COLO668 (cell line): ENCODE measurements at regions not wholly inside any gene's neighbourhood (a gene's known extent, or its start where the extent isn't known, plus 50 kb on each side); places are given as distances from the start of the nearest gene placed in this dataset.
A peak's percentile ranks its signal among the peaks of the same experiment; 100 is the strongest.

Experiments
- DNase-seq: peaks from one replicate; lab custom pipeline; 2025; ENCODE audit not compliant: unreplicated experiment; lab: John Stamatoyannopoulos, UW

DNA sequence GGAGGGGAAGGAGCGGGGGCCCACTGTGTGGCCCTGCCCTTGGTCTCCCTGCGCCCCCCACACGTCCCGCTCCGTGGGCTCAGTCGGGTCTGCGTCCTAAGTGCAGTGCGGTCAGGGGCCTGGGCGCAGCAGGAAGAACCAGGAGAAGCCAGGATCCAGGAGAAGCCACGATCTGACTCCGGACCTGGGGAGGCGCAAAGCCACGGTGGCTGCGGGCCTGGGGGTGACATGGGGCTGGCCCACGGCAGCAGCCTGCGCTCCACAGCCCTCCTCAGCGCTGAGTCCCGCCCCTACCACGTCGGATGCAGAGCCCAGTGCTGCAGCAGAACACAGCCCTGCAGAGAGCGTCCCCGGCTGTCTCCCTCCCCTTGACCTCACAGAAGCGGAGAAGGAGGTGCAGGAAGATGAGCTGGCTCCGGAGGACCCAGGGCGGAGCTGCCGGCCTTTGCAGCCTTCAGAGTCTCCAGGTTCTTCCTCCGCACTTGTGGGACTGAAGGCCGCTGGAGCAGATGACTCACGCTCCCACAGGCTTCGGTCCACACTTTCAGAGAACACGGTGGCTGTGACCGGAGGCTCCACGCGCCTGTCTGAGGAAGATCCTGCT, 589.2 kb upstream of the SALL3 start:
- no peak for DNase-seq

- DNase-seq: no peak
Measured at GRCh38 chr18:78390952-78391348, 588.7 kb upstream of the SALL3 start.

- no peak for DNase-seq
Measured at GRCh38 chr18:78393086-78393862, 586.3 kb upstream of the SALL3 start.

DNA sequence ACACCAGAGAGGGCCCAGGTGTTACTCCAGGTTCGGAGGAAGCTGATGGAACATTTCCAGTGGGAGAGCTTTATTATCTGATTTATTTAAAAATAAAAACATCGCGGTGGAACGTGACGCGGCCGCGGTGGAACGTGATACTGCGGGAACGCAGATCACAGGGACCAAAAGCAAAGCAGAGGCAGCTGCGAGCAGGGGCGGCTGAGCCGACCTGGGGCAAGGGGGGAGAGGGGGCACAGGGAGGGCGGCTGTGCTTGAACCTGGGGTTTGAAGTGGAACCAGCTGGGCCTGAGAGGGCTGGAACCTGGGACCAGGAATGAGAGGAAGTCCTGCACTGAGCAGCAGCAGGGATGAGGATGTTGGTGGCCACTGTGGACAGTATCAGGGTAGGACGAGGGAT, 583.5 kb upstream of the SALL3 start:
- no peak for DNase-seq

- DNase-seq: no peak
Measured at GRCh38 chr18:78396756-78397155, 582.9 kb upstream of the SALL3 start.

DNA sequence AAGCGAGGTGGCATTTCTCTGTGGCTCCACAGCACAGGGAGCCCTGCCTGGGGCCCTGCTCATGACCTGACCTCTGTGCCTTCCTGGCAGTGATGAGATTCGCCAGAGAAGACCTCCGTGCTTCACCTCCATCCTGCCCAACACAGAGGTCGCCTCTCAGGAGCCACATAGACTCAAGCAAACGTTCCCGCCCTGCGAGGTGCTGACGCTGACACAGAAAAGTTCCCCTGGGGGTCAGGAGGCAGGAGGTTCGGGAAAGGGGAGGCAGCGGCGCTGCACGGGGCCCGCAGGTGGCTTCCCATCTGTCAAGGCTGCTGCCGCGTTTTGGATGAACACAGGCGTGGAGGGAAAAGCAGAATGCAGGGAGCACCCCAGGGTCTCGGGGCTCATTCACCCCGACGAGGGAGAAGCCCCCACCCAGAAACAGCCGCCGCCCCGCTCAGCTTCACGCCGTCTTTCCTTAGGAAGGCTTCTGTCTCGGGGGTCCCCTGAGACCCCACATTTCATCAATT, 579.6 kb upstream of the SALL3 start:
- no peak for DNase-seq

DNA sequence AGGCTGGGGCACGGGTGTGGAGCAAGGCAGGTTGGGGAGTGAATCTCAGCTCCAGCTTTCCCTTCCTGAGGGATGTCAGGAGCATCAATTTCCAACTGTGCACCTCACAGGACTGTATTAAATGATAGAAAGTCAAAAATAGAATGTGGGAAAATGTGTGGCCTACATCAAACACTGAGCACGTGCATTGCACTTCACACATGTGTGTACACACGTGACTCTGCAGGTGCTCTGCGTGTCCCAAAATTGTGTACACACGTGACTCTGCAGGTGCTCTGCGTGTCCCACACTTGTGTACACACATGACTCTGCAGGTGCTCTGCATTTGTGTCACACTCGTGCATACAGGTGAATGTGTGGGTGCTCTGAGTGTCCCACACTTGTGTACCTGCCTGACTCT, 577.2 kb upstream of the SALL3 start:
- no peak for DNase-seq

- DNase-seq: no peak
Measured at GRCh38 chr18:78402966-78403365, 576.7 kb upstream of the SALL3 start.

DNA sequence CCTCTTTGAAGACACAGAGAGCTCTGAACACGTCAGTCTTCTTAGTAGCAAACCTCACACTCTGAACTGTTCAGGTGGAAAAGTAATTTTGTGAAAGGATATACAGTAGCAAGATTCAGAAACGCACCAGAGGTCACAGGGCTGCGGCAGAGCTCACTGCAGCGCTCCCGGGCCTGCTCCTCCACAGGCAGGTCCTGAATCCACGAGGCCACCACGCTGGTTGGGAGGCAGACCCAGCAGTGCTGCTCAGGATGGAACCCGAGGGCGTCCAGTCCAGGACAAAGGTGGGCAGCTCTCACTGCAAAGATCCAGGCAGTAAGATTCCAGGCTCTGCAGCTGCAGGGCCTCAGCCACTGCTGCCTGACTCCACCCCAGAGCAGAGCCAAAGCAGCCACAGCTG, 576.2 kb upstream of the SALL3 start:
- no peak for DNase-seq

- DNase-seq: no peak
Measured at GRCh38 chr18:78405763-78406162, 573.9 kb upstream of the SALL3 start.

GRCh38 chr18:78406743-78407465, 572.7 kb upstream of the SALL3 start:
- DNase-seq: peak; percentile 48

- peak; percentile 56 for DNase-seq
Measured at GRCh38 chr18:78407466-78407844, 572.2 kb upstream of the SALL3 start.

DNA sequence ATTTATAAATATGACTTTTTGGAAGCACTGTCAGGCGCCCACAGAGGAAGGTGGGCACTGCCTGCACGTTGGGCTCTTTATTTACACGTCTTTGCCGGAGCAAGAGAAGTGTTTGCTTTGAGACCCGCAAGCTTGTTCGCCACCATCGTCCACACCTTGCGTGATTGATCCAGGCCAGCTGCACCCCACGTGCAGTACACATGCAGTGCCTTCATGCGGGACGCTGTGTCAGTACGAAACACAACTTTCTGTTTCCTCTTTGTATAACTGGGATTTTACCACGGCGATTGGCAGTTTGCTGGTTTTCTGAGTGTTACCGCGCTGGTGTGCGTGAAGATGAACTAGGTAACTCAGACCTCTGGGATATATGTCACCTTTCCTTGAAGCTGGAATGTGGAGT, 571.0 kb upstream of the SALL3 start:
- no peak for DNase-seq

- DNase-seq: no peak
Measured at GRCh38 chr18:78410094-78410786, 569.4 kb upstream of the SALL3 start.

DNA sequence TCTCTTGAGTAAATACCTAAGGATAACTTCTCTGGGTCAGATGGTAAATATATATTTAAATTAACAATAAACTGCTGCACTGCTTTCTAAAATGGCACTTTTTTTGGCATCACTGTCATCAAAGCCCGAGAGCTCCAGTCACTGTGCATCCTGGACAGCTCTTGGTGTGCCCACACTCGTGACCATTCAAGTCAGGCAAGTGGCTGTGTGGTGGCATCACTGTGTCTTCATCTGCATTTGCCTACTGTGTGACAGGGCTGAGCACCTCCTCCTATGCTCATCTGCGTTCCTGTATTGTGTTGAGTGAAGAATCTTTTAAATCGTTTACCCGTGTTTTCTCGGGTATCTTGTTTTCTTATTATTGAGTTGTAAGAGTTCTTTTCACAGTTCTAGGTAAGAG, 568.1 kb upstream of the SALL3 start:
- no peak for DNase-seq

GRCh38 chr18:78414302-78414701, 565.3 kb upstream of the SALL3 start:
- DNase-seq: no peak

GRCh38 chr18:78416853-78417252, 562.8 kb upstream of the SALL3 start:
- DNase-seq: no peak

DNA sequence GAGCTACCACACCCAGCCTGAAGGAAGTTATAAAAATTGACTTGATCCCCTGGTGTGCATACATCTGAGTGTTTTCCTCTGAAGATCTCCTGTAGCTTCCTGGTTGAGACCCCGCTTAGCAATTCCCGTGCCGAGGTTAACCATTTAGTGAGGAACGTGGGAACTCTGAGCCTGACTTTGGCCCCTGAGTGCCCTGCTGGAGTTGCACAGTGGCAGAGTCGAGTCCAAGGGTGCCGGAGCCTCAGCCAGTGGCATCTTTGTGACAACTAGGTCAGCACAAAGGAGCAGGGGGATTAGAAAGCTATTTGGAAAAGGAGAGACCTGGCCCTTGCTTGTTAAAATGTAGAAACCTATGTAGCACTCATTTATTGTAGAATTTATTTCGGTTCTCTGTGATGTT, 561.2 kb upstream of the SALL3 start:
- DNase-seq: no peak

GRCh38 chr18:78419171-78419570, 560.4 kb upstream of the SALL3 start:
- DNase-seq: no peak

DNA sequence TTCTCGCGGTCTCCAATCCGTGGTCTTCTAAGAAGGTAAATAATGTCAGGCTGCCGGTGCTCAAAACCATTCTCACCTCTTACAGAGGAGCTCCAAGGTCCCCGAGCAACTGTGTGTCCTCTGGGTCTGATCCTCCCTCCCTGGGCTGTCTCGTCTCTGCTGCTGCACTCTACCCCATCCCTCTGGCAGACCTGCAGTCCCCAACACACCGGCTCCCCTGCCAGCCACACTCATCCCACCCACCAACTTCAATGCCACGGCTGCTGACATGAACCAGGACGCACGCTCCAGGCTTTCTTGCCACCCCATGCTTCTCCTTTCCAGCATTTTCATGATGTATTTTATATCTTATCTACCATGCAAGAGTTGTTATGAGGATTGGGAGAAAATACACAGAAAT, 559.5 kb upstream of the SALL3 start:
- DNase-seq: no peak

DNA sequence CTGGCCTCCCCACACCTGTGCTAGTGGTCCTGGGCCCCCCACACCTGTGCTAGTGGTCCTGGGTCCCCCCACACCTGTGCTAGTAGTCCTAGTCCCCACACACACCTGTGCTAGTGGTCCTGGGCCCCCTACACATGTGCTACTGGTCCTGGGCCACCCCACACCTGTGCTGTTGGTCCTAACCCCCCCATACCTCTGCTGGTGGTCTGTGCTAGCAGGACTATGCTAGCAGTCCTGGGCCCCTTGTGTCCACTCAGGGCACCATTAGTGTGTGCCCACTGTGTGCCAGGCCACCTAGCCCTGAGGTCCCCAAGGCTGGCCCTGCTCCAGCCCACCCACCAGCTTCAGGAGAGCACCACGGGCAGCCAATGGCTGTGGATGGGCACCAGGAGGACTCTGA, 558.2 kb upstream of the SALL3 start:
- no peak for DNase-seq

- no peak for DNase-seq
Measured at GRCh38 chr18:78422336-78422735, 557.3 kb upstream of the SALL3 start.
